HCT116 (cell line): ENCODE measurements at regions not wholly inside any gene's neighbourhood (a gene's known extent, or its start where the extent isn't known, plus 50 kb on each side); places are given as distances from the start of the nearest gene placed in this dataset.

Source experiments
- ATAC-seq: fragments of 200-7000 bp; cut with Tn5 transposase; 2 replicates; pipeline ENCODE4 v1.9.1; 2020; ENCODE audit warnings: mild to moderate bottlenecking, moderate library complexity
- BruUV-seq: library from RNA; stranded (reverse); fragments of 400-500 nt; replicated peaks from 2 replicates; lab custom pipeline; 2021; lab: Mats Ljungman, UMichigan
- CTCF ChIA-PET: fragments of 300-600 bp; sonication (Branson Sonifier 250); formaldehyde crosslinking; loops from one replicate; lab custom pipeline; 2021; ENCODE audit warnings: antibody characterized with exemption; lab: Charles Lee
- POLR2A ChIA-PET: fragments of 300-600, 350-600 bp; sonication (Branson Sonifier 250); formaldehyde crosslinking; loops from one replicate; lab custom pipeline; 2021; ENCODE audit warnings: antibody characterized with exemption; lab: Charles Lee
- RAD21 ChIA-PET, 2 experiments: fragments of 300-600 bp; sonication (Branson Sonifier 250); formaldehyde crosslinking; loops; one replicate each; lab custom pipeline; 2023; ENCODE audit warnings: low total read pairs in 2 of 2; ENCODE audit not compliant: uncharacterized antibody in 2 of 2, unreplicated experiment in 2 of 2, low non-redundant PET in 1 of 2; lab: Charles Lee
- DNase-seq: peaks from one replicate; pipeline ENCODE4 v3.0.0-alpha.2; 2010; ENCODE audit warnings: low read depth, low spot score
- H2AFZ ChIP-seq: fragments of 200-600 bp; shearing (Covaris generic), sonication (generic); 2 replicates; pipeline ENCODE4 v1.6.1; 2017; ENCODE audit warnings: low read depth, mixed run types, mixed read lengths, antibody characterized with exemption, low read length; ENCODE audit not compliant: poor library complexity, severe bottlenecking
- H3K27ac ChIP-seq: 2 replicates; pipeline ENCODE4 v1.5.1; 2012; ENCODE audit warnings: low read depth, low read length
- H3K27me3 ChIP-seq: fragments of 200-600 bp; sonication (generic); 2 replicates; pipeline ENCODE4 v1.6.1; 2016; ENCODE audit warnings: mixed run types, low read length, mixed read lengths; ENCODE audit not compliant: insufficient read depth
- H3K36me3 ChIP-seq, 2 experiments: fragments of 200-500 bp in 1 of 2; fragments of 200-600 bp in 1 of 2; sonication (Bioruptor generic) in 1 of 2; sonication (generic) in 1 of 2; 2 replicates each; pipeline versions ENCODE4 v1.5.1 to v1.6.1; 2014 to 2016; ENCODE audit warnings: low read length in 2 of 2, inconsistent platforms in 1 of 2, mixed read lengths in 1 of 2, mixed run types in 1 of 2; ENCODE audit not compliant: insufficient read depth in 2 of 2, control insufficient read depth in 1 of 2
- H3K4me1 ChIP-seq, 2 experiments: fragments of 200-600 bp in 1 of 2; sonication (generic) in 1 of 2; 2 replicates each; pipeline versions ENCODE4 v1.5.1 to v1.6.1; 2012 to 2017; ENCODE audit warnings: low read length in 2 of 2, inconsistent platforms in 1 of 2, mild to moderate bottlenecking in 1 of 2, mixed read lengths in 1 of 2, mixed run types in 1 of 2, moderate library complexity in 1 of 2; ENCODE audit not compliant: insufficient read depth in 2 of 2, control insufficient read depth in 1 of 2
- H3K4me2 ChIP-seq: fragments of 200-600 bp; sonication (generic); 2 replicates; pipeline ENCODE4 v1.6.1; 2017; ENCODE audit warnings: mixed run types, low read length, mixed read lengths
- H3K4me3 ChIP-seq, 2 experiments: fragments of 200-600 bp in 1 of 2; sonication (generic) in 1 of 2; replicated peaks in 1 of 2; 2 replicates each; pipeline ENCODE4 v1.5.1; 2011 to 2016; ENCODE audit warnings: low read length in 2 of 2, control low read depth in 1 of 2, low read depth in 1 of 2, mild to moderate bottlenecking in 1 of 2, mixed read lengths in 1 of 2, mixed run types in 1 of 2
- H3K79me2 ChIP-seq: fragments of 200-600 bp; sonication (generic); 2 replicates; pipeline ENCODE4 v1.6.1; 2017; ENCODE audit warnings: mild to moderate bottlenecking, mixed run types, low read length, moderate library complexity, mixed read lengths; ENCODE audit not compliant: insufficient read depth
- H3K9ac ChIP-seq: fragments of 200-600 bp; sonication (generic); 2 replicates; pipeline ENCODE4 v1.6.1; 2016; ENCODE audit warnings: low read length, mixed read lengths
- H3K9me2 ChIP-seq: fragments of 200-600 bp; sonication (generic), shearing (Covaris generic); 2 replicates; pipeline ENCODE4 v1.6.1; 2017; ENCODE audit warnings: mixed run types, mild to moderate bottlenecking, moderate library complexity; ENCODE audit not compliant: insufficient read depth
- H3K9me3 ChIP-seq, 2 experiments: fragments of 200-500 bp in 1 of 2; fragments of 200-600 bp in 1 of 2; sonication (Bioruptor generic) in 1 of 2; sonication (generic) in 1 of 2; 2 replicates each; pipeline ENCODE4 v1.6.1; 2014 to 2017; ENCODE audit warnings: low read length in 2 of 2, mixed read lengths in 2 of 2, inconsistent platforms in 1 of 2, low read depth in 1 of 2, mild to moderate bottlenecking in 1 of 2, mixed run types in 1 of 2, moderate library complexity in 1 of 2; ENCODE audit not compliant: control insufficient read depth in 1 of 2, insufficient read depth in 1 of 2
- H4K20me1 ChIP-seq: fragments of 200-600 bp; sonication (generic), shearing (Covaris generic); 2 replicates; pipeline ENCODE4 v1.6.1; 2017; ENCODE audit warnings: mixed run types, mild to moderate bottlenecking, moderate library complexity; ENCODE audit not compliant: insufficient read depth
- CBX3 ChIP-seq: IDR thresholded peaks from 2 replicates; pipeline ENCODE4 v1.6.1; 2012; ENCODE audit warnings: low read depth
- CTCF ChIP-seq, 3 experiments: fragments of 200-600 bp in 1 of 3; sonication (generic) in 1 of 3; IDR thresholded peaks in 2 of 3; conservative IDR thresholded peaks in 1 of 3; 2 replicates each; pipeline ENCODE4 v1.5.1; 2012 to 2017; ENCODE audit warnings: low read depth in 2 of 3, low read length in 2 of 3, antibody characterized with exemption in 1 of 3, borderline replicate concordance in 1 of 3, control low read depth in 1 of 3, mild to moderate bottlenecking in 1 of 3, mixed read lengths in 1 of 3, mixed run types in 1 of 3, moderate library complexity in 1 of 3; ENCODE audit not compliant: insufficient read depth in 1 of 3
- ELF1 ChIP-seq: IDR thresholded peaks from 2 replicates; pipeline ENCODE4 v1.6.1; 2012; ENCODE audit warnings: low read depth, borderline replicate concordance
- EZH2phosphoT487 ChIP-seq: fragments of 200-600 bp; IDR thresholded peaks from 2 replicates; pipeline ENCODE4 v1.6.1; 2018; ENCODE audit warnings: antibody characterized with exemption, borderline replicate concordance
- FOSL1 ChIP-seq: IDR thresholded peaks from 2 replicates; pipeline ENCODE4 v1.6.1; 2012; ENCODE audit warnings: low read depth
- JUND ChIP-seq: IDR thresholded peaks from 2 replicates; pipeline ENCODE4 v1.6.1; 2012
- SP1 ChIP-seq: IDR thresholded peaks from 2 replicates; pipeline ENCODE4 v1.6.1; 2012; ENCODE audit warnings: low read depth
- intact Hi-C: fragments of 100-400 bp; cut with micrococcal nuclease; formaldehyde crosslinking; loops from 2 replicates; pipeline ENCODE4 v1.10.0; 2022
- TF ChIP-seq, protein P1 (sequence below): IDR thresholded peaks from 2 replicates; pipeline ENCODE4 v1.6.1; 2012

DNA sequence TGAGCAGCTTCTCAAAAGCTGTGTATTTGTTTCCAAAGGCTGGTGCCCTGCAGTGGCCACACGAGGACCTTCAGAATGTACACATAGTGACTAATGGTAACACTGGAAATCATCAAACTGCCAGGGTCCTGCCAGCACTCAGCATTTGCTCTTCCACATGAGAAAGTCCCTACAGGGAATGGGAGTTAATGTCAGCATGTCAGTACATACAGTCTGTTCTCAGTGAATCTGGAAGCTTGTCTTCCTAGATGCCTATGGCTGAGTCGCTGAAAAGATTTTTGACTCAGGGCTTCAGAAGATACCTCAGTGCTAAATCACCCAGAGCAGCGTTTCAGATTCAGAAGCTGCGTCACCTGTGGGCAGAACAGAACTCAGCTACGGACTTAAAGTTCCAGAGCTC, 108.2 kb downstream of the CDC7 start:
- TF ChIP-seq, protein P1, sequence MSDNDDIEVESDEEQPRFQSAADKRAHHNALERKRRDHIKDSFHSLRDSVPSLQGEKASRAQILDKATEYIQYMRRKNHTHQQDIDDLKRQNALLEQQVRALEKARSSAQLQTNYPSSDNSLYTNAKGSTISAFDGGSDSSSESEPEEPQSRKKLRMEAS = no peak
- no peak for TF ChIP-seq SP1
- no peak for TF ChIP-seq CBX3
- 0 out of 6 replicates have a peak, but pooled peaks of 1 of the 3 experiments have one; percentile 1 for TF ChIP-seq CTCF (IDR thresholded peaks at IDR 0.05 in 2 of 3, conservative IDR thresholded peaks at IDR 0.05 in 1 of 3; ENCODE audit: borderline replicate concordance in 1 of 3, insufficient read depth in 1 of 3, low read depth in 2 of 3, low read length in 2 of 3)
- TF ChIP-seq JUND = no peak
- no peak for TF ChIP-seq EZH2phosphoT487
- H3K36me3 ChIP-seq = no peaks in the 10 kb centered on the region
- H3K9me3 ChIP-seq = no peaks in the 10 kb centered on the region
- ATAC-seq (peak; percentile 26), DNase-seq (no peak)
- no peaks in the 10 kb centered on the region for H3K27me3 ChIP-seq
- no peak overlapping the region for H3K27ac ChIP-seq
- CTCF ChIA-PET = no interaction called here
- peak overlapping the region; percentile 21; the same call in 1 of the 2 replicates for H3K9ac ChIP-seq
- peaks cover 13 to 52% of the 10 kb centered on the region in 2 experiments for H3K4me1 ChIP-seq
- H4K20me1 ChIP-seq = no peaks in the 10 kb centered on the region
- no peaks in the 10 kb centered on the region for H3K79me2 ChIP-seq
- peak overlapping the region; percentile 86 for H2AFZ ChIP-seq
- peak overlapping the region in 1 of 2 experiments; percentile 3; a peak in 1 of 4 replicates for H3K4me3 ChIP-seq
- POLR2A ChIA-PET = no interaction called here
- no TSS peak for BruUV-seq
- no peaks in the 10 kb centered on the region for H3K9me2 ChIP-seq
- RAD21 ChIA-PET = no interaction called here
- H3K4me2 ChIP-seq = peak overlapping the region; percentile 53
- intact Hi-C loops = no loop called here

DNA sequence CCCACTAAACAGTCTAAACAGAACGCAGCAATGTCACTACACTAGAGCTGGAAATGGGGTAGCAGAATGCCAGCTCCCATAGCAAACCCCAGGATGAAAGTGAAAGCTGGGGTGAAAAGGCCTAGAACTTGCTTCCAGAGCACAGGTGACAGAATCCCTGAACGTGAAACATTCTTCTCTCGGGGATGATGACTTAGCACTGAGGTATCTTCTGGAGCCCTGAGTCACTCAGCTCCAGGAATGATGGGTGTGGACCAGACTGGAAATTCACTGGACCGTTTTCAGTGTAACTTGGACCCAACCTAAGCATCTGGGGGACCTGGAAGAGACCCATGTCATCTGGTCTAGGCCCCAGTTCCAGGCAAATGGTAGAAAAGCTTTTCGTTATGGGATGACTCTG, 108.9 kb downstream of the CDC7 start:
- intact Hi-C loops = no loop called here
- ATAC-seq (peak; percentile 73), DNase-seq (peak; percentile 37)
- Histone ChIP-seq H3K79me2 (no peaks in the 10 kb centered on the region), H3K4me3 (peak overlapping the region in 1 of 2 experiments; percentile 3; a peak in 1 of 4 replicates), H3K9me3 (no peaks in the 10 kb centered on the region), H3K4me1 (peaks cover 13 to 56% of the 10 kb centered on the region in 2 experiments), H3K27me3 (no peaks in the 10 kb centered on the region), H3K9me2 (no peaks in the 10 kb centered on the region), H3K4me2 (peak overlapping the region; percentile 53), H3K27ac (no peak overlapping the region), H4K20me1 (no peaks in the 10 kb centered on the region), H3K36me3 (no peaks in the 10 kb centered on the region), H3K9ac (peak overlapping the region; percentile 9), H2AFZ (peak overlapping the region; percentile 8)
- CTCF ChIA-PET = no interaction called here
- 0 out of 2 replicates have a peak, but pooled peaks have one; percentile 48 for TF ChIP-seq SP1
- TF ChIP-seq ELF1 = no peak
- peak; percentile 63 for TF ChIP-seq FOSL1
- peak; percentile 63; the same call in 1 of the 2 replicates for TF ChIP-seq JUND
- POLR2A ChIA-PET = no interaction called here
- BruUV-seq = no TSS peak
- RAD21 ChIA-PET = no interaction called here
